GM12875 (cell line): ENCODE measurements at regions not wholly inside any gene's neighbourhood (a gene's known extent, or its start where the extent isn't known, plus 50 kb on each side); places are given as distances from the start of the nearest gene placed in this dataset.

Experiments
- H3K4me3 ChIP-seq: one replicate; pipeline ENCODE4 v1.5.1; 2011; ENCODE audit warnings: low read depth, low read length, control low read depth
- TF ChIP-seq, protein P1 (sequence below): IDR thresholded peaks from 2 replicates; pipeline ENCODE4 v1.5.1; 2011; ENCODE audit warnings: low read depth, mild to moderate bottlenecking, control low read depth, inconsistent platforms, low read length, moderate library complexity, borderline replicate concordance; ENCODE audit not compliant: insufficient read depth

- TF ChIP-seq, protein P1, sequence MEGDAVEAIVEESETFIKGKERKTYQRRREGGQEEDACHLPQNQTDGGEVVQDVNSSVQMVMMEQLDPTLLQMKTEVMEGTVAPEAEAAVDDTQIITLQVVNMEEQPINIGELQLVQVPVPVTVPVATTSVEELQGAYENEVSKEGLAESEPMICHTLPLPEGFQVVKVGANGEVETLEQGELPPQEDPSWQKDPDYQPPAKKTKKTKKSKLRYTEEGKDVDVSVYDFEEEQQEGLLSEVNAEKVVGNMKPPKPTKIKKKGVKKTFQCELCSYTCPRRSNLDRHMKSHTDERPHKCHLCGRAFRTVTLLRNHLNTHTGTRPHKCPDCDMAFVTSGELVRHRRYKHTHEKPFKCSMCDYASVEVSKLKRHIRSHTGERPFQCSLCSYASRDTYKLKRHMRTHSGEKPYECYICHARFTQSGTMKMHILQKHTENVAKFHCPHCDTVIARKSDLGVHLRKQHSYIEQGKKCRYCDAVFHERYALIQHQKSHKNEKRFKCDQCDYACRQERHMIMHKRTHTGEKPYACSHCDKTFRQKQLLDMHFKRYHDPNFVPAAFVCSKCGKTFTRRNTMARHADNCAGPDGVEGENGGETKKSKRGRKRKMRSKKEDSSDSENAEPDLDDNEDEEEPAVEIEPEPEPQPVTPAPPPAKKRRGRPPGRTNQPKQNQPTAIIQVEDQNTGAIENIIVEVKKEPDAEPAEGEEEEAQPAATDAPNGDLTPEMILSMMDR: no peak
- H3K4me3 ChIP-seq: no peak overlapping the region
Measured at GRCh38 chr2:41488888-41489287, 558.9 kb upstream of the PKDCC start.

GRCh38 chr2:41489638-41490037 is 558.2 kb upstream of the PKDCC start:
- TF ChIP-seq, protein P1: no peak
- H3K4me3 ChIP-seq: no peak overlapping the region

DNA sequence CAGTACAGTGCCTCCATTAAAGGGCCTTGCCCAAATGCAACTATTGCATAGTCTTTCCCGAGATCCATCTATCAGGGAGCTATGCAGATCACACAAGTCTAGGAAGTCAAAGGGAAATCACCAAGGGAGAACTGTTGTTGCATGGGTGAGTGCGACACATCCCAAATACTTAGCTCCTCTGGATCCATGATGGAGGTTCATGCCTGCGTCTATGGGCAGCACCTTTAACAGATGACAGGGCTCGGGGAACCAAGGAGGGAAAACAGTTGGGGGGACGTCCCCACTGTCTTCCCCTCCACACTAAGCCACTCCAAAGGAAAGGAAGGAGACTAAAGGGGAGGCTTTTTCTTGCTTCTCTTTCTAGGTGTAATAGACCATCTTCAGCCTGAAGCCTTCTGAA is 552.8 kb upstream of the PKDCC start:
- TF ChIP-seq, protein P1: no peak
- H3K4me3 ChIP-seq: no peak overlapping the region

DNA sequence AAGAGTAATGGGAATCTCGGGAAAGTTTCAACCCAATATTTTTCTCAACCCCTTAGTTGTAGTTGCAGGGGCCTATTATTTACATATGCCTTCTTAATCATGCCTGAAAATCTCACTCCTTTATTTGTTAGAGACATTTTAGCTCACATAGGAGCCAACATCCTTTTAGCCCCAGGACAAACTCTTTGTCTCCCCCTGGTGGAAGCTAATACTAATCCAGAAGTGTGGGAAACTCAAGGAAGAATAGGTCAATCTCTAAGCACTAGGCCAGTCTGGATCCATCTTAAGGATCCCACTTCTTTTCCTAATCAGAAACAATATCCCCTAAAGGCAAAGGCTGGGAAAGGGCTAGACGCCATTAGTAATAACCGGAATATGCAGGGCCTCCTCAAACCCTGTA is 550.9 kb upstream of the PKDCC start:
- no peak overlapping the region for H3K4me3 ChIP-seq
- TF ChIP-seq, protein P1: peak; percentile 40; the same call in 1 of the 2 replicates

- TF ChIP-seq, protein P1: no peak
- no peak overlapping the region for H3K4me3 ChIP-seq
Measured at GRCh38 chr2:41498781-41499180, 549.0 kb upstream of the PKDCC start.

DNA sequence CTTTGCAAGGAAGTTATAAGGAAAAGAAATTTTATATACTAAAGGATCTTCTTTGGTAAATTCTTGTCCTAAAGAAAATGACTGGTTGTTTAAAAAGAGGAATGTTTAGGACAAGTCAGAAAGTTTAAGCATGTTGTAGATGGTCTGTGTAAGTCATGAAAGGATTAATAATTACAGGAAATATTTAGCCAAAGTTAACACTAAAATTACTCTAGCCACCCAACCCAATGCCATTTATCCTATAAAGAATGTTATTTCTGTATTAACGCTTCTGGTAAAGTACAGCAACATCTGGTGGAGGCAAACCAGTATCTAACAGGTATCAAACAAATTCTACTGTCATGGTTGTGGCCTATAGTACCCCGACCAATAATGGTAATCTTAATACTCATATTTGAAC is 546.9 kb upstream of the PKDCC start:
- no peak overlapping the region for H3K4me3 ChIP-seq
- TF ChIP-seq, protein P1: no peak

DNA sequence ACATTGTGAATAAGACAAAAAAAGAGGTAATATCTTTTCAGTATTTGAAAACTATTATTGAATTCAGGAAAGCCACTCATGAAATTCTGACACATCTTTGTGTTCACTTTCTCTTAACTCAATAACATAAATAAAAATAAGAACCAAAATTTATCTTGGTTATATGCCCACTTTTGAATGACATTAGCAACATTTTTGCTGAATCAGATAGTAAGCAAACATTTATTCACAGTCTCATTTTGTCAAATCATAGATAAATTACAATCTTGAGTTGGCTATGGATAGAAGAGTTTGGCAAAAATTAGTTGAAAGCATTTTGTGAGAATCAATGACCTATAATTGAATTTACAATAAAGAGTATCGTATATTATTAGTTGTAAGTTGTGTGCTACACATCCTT is 545.1 kb upstream of the PKDCC start:
- H3K4me3 ChIP-seq: no peak overlapping the region
- TF ChIP-seq, protein P1: no peak
